ENCODE measurements at regions not wholly inside any gene's neighbourhood (a gene's known extent, or its start where the extent isn't known, plus 50 kb on each side); places are given as distances from the start of the nearest gene placed in this dataset.
A peak's percentile ranks its signal among the peaks of the same experiment; 100 is the strongest.
"Not testable (repeated sequence)": the region's sequence is repeated elsewhere in the genome, so short reads cannot be mapped to it uniquely, and the experiment has no call there.

DNA sequence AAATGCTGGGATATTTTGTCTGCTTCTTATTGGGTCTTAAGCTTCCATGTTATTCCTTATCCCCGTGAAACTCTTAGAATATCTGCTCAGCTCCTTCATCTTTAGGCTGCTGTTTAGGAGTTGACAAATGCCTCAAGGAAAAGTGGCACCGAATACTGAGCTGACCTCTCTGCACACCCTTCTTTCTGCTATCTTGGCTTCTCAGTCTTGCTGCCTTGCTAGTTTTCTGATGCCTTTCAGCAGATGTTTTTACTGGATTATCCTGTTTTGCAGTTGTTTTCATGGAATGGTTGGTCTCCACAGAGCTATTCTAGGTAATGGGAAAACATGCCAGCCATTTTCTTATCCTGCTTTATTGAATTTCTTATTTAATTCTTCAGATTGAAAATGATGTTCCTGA, 86.3 kb downstream of the GYPE start:
- Histone ChIP-seq H3K27ac (ENCODE audit: low read length) (no peak overlapping the region), H3K4me3 (ENCODE audit: low read length) (no peak overlapping the region)
- WGBS (ENCODE audit: insufficient coverage, low lambda C conversion rate): 83% methylated on average over 1 of the region's 2 CpGs

DNA sequence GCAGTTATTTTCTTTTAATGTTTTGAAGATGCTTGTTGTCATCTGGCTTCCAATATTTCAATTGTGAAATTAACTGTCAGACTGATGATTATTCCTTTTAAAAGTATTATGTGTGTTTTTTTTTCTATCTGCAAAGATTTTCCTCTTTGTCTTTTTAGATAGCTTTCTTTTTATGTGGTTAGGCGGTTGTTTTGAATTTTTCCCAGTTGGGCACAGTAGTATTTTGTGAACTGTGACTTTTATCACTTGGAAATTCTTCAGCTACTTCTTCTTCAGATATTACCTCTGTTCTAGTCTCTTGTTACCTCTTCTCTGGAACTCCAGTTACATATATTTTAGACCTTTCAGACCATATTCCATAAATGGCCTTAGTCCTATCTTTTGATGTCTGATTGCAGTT, 87.5 kb downstream of the GYPE start:
- not testable (repeated sequence) for DNase-seq; H3K4me3 ChIP-seq (ENCODE audit: low read length); H3K36me3 ChIP-seq (ENCODE audit: control insufficient read depth, insufficient read depth, low read length); H3K9me3 ChIP-seq (ENCODE audit: control insufficient read depth, low read depth, low read length); H3K27ac ChIP-seq (ENCODE audit: low read length); H3K27me3 ChIP-seq (ENCODE audit: control insufficient read depth, insufficient read depth, low read length); H3K4me1 ChIP-seq (ENCODE audit: control insufficient read depth, insufficient read depth, low read length)
- WGBS (ENCODE audit: insufficient coverage, low lambda C conversion rate): no CpG with 5 or more reads among the region's 1 CpG

More for the DNA sequence above, 86.3 kb downstream of the GYPE start:
- Histone ChIP-seq H3K27me3 (ENCODE audit: control insufficient read depth, insufficient read depth, low read length) (no peaks in the 10 kb centered on the region), H3K4me1 (ENCODE audit: control insufficient read depth, insufficient read depth, low read length) (no peaks in the 10 kb centered on the region), H3K9me3 (ENCODE audit: control insufficient read depth, low read depth, low read length) (no peaks in the 10 kb centered on the region), H3K36me3 (ENCODE audit: control insufficient read depth, insufficient read depth, low read length) (no peaks in the 10 kb centered on the region)
- no peak for DNase-seq

DNA sequence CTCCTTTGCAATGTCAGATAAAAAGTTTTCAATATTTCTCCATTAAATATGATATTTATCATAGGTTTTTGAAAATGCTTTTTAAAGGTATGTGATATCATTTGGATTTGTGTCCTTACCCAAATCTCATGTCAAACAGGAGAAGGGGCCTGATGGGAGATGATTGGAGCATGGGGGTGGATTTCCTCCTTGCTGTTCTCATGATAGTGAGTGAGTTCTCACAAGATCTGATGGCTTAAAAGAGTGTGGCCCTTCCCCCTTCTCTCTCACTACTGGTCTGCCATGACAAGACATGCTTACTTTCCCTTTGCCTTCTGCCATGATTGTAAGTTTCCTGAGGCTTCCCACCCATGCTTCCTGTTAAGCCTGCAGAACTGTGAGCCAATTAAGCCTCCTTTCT, 90.0 kb downstream of the GYPE start:
- not testable (repeated sequence) for H3K4me3 ChIP-seq (ENCODE audit: low read length); H3K4me1 ChIP-seq (ENCODE audit: control insufficient read depth, insufficient read depth, low read length); H3K36me3 ChIP-seq (ENCODE audit: control insufficient read depth, insufficient read depth, low read length); H3K27me3 ChIP-seq (ENCODE audit: control insufficient read depth, insufficient read depth, low read length); H3K27ac ChIP-seq (ENCODE audit: low read length); H3K9me3 ChIP-seq (ENCODE audit: control insufficient read depth, low read depth, low read length); DNase-seq

DNA sequence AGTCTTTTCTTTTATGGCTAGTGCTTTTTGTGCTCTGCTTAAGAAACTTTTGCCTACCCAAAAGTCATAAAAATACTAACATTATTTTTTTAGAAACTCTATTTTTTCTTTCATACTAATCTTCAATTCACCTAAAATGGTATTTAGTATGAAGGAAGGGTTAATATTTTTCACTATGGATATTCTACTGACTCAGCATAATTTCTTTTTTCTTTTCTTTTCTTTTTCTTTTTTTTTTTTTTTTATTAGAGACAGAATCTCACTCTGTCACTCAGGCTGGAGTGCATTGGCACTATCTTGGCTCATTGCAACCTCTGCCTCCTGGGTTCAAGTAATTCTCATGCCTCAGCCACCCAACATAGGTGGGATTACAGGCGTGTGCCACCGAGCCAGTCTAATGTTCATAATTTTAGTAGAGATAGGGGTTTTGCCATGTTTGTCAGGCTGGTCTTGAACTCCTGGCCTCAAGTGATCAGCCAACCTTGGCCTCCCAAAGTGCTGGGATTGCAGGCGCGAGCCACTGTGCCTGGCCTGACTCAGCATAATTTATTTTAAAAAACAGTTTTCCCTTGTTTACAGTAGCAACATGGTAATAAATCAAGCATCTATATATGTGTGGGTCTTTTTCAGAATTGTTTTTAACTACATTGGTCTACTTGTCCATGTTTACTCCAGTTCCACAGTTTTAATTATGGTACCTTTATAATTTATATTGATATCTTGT, 91.8 kb downstream of the GYPE start:
- H3K27me3 ChIP-seq (ENCODE audit: control insufficient read depth, insufficient read depth, low read length); H3K36me3 ChIP-seq (ENCODE audit: control insufficient read depth, insufficient read depth, low read length); H3K9me3 ChIP-seq (ENCODE audit: control insufficient read depth, low read depth, low read length); DNase-seq; H3K27ac ChIP-seq (ENCODE audit: low read length); H3K4me3 ChIP-seq (ENCODE audit: low read length); H3K4me1 ChIP-seq (ENCODE audit: control insufficient read depth, insufficient read depth, low read length): not testable (repeated sequence)
- WGBS (ENCODE audit: insufficient coverage, low lambda C conversion rate): no CpG with 5 or more reads among the region's 4 CpGs

DNA sequence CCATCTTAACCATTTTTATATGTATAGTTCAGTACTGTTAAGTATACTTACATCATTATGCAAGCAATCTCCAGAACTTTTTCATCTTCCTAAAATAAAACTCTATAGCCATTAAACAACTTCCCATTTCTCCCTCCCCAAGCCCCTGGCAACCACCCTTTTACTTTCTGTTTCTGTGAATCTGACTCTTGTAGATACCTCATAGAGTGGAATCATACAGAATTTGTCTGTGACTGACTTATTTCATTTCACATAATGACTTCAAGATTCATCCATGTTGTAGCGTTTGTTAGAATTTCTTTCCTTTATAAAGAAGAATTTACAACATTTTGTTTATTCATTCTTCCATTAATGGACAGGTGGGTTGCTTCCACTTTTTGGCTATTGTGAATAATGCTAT, 91.2 kb upstream of the FREM3 start:
- H3K4me3 ChIP-seq (ENCODE audit: low read length); H3K9me3 ChIP-seq (ENCODE audit: control insufficient read depth, low read depth, low read length); DNase-seq; H3K4me1 ChIP-seq (ENCODE audit: control insufficient read depth, insufficient read depth, low read length); H3K27ac ChIP-seq (ENCODE audit: low read length); H3K36me3 ChIP-seq (ENCODE audit: control insufficient read depth, insufficient read depth, low read length); H3K27me3 ChIP-seq (ENCODE audit: control insufficient read depth, insufficient read depth, low read length): not testable (repeated sequence)
- no CpG with 5 or more reads among the region's 1 CpG for WGBS (ENCODE audit: insufficient coverage, low lambda C conversion rate)

DNA sequence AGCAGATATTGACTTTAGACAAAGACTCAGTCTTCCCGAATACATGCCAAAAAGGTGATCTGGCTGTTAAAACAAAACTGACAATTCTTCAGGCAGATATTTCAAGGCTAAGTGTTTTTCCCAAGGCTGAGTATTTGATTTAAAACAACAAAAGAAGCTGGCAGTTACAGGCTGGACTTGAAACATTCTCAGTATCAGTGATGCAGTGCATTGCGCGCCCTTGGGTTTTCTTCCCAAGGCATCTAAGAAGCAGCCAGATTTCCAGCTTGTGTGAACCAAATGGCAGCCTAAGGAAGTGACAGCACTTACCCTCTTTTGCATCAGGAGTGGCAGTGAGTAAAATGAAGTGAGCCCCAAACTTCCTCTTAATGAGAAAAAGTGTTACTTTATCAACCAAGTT, 90.0 kb upstream of the FREM3 start:
- no CpG with 5 or more reads among the region's 3 CpGs for WGBS (ENCODE audit: insufficient coverage, low lambda C conversion rate)

DNA sequence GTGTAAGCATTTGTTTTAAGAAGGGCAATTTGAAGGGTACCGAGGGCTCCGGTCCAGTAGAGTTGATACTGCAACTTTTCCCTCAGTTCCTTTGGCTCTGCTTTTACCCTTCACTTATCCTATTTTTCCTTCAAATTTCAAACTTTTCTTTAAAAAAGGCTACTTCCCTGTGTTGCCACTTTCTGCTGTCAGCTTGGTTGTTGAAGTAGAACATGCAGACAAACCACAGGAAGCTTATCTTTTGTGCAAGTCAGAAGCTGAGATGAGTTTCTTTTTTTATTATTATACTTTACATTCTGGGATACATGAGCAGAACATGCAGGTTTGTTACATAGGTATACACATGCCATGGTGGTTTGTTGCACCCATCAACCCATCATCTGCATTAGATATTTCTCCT, 89.1 kb upstream of the FREM3 start:
- H3K4me1 ChIP-seq (ENCODE audit: control insufficient read depth, insufficient read depth, low read length); H3K4me3 ChIP-seq (ENCODE audit: low read length); H3K9me3 ChIP-seq (ENCODE audit: control insufficient read depth, low read depth, low read length); H3K36me3 ChIP-seq (ENCODE audit: control insufficient read depth, insufficient read depth, low read length); H3K27ac ChIP-seq (ENCODE audit: low read length); H3K27me3 ChIP-seq (ENCODE audit: control insufficient read depth, insufficient read depth, low read length); DNase-seq: not testable (repeated sequence)
- WGBS (ENCODE audit: insufficient coverage, low lambda C conversion rate): 82% methylated on average over 2 of the region's 2 CpGs

More for the DNA sequence above, 90.0 kb upstream of the FREM3 start:
- H3K27me3 ChIP-seq (ENCODE audit: control insufficient read depth, insufficient read depth, low read length); H3K36me3 ChIP-seq (ENCODE audit: control insufficient read depth, insufficient read depth, low read length); DNase-seq; H3K27ac ChIP-seq (ENCODE audit: low read length); H3K9me3 ChIP-seq (ENCODE audit: control insufficient read depth, low read depth, low read length); H3K4me3 ChIP-seq (ENCODE audit: low read length); H3K4me1 ChIP-seq (ENCODE audit: control insufficient read depth, insufficient read depth, low read length): not testable (repeated sequence)

DNA sequence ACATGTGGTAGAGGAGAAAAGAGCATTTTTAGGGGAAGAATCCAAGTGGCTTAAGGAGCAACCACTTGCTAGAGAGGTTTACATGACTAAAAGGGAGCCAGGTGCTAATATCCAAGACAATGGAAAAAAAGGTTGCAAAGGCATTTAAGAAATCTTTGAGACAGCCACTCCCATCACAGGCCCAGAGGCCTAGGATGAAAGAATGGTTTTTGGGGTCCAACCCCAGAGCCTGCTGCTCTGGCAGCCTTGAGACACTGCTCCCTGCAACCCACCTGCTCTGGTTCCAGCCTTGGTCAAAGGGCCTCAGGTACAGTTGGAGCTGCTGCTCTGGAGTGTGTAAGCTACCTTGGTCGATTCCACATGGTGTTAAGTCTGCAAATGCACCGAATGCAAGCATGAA, 84.1 kb upstream of the FREM3 start:
- Histone ChIP-seq H3K4me3 (ENCODE audit: low read length) (no peak overlapping the region), H3K27ac (ENCODE audit: low read length) (no peak overlapping the region), H3K4me1 (ENCODE audit: control insufficient read depth, insufficient read depth, low read length) (no peaks in the 10 kb centered on the region), H3K36me3 (ENCODE audit: control insufficient read depth, insufficient read depth, low read length) (no peaks in the 10 kb centered on the region), H3K27me3 (ENCODE audit: control insufficient read depth, insufficient read depth, low read length) (no peaks in the 10 kb centered on the region), H3K9me3 (ENCODE audit: control insufficient read depth, low read depth, low read length) (no peaks in the 10 kb centered on the region)
- no peak for DNase-seq
- WGBS (ENCODE audit: insufficient coverage, low lambda C conversion rate): no CpG with 5 or more reads among the region's 2 CpGs

DNA sequence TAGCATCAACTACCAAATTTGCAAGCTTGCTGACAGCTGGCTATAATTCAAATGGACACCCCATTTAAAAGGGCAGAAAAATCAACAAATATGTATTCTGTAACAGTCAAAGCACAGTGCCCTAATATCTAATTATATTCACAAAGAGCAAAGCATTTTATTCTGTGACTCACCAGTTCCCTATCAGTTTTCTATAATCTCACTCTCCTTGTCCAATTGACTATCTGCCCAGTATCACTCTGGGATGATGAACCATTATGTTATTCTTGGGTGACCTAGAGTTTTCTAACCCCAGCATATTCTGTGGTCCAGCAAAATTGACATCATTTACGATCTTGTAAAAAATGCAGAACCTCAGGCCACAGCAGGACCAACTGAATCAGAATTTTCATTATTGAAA, 82.0 kb upstream of the FREM3 start:
- H3K4me1 ChIP-seq (ENCODE audit: control insufficient read depth, insufficient read depth, low read length): no peaks in the 10 kb centered on the region
- H3K9me3 ChIP-seq (ENCODE audit: control insufficient read depth, low read depth, low read length): no peaks in the 10 kb centered on the region
- H3K27me3 ChIP-seq (ENCODE audit: control insufficient read depth, insufficient read depth, low read length): no peaks in the 10 kb centered on the region
- no peak overlapping the region for H3K27ac ChIP-seq (ENCODE audit: low read length)
- DNase-seq: no peak
- H3K36me3 ChIP-seq (ENCODE audit: control insufficient read depth, insufficient read depth, low read length): no peaks in the 10 kb centered on the region
- no CpG with 5 or more reads among the region's 1 CpG for WGBS (ENCODE audit: insufficient coverage, low lambda C conversion rate)
- no peak overlapping the region for H3K4me3 ChIP-seq (ENCODE audit: low read length)

DNA sequence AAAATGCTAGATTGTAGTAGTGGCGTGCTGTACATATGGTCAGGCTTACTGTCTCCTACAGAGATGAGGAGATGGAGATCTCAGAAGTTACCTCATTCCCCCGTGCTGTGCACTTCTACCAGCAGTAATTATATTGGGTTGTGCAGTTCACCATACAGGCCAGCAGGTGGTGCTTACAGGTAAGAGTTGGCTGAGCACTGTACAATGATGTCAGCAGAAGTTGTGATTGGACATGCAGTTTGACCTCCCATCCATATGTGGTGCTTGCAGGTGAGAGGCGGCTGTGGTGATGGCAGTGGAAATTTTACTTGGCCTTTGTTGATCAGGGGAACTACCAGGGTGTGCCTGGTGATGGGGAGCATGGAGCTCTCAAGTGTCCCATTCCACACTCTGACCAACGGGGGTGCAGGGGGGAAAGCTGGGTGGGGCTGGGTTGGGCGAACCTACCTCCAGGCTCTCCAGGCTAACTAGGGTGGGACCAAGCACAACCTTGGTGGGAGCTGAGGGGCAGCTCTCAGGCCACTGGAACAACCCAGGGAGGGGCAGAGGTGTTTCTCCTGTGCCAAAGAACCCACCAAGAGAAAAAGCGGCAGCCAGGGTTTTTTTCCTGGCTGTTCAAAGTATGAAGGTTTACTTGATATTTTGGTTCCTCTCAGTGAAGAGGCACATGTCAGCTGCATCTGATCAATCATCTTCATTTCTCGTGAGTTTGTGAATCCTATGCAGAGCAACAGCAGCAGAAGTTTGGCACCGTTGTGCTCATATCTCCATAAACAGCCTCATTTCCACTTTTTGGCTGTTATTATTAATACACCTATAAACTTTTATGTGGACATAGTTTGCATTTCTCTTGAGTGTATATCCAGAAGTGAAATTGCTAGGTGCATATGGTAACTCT, 73.8 kb upstream of the FREM3 start:
- no peaks in the 10 kb centered on the region for H3K4me1 ChIP-seq (ENCODE audit: control insufficient read depth, insufficient read depth, low read length)
- peak; percentile 12 to 15 for DNase-seq
- no peak overlapping the region for H3K4me3 ChIP-seq (ENCODE audit: low read length)
- WGBS (ENCODE audit: insufficient coverage, low lambda C conversion rate): 90% methylated on average over 2 of the region's 8 CpGs
- H3K27me3 ChIP-seq (ENCODE audit: control insufficient read depth, insufficient read depth, low read length): no peaks in the 10 kb centered on the region
- no peak overlapping the region for H3K27ac ChIP-seq (ENCODE audit: low read length)
- H3K36me3 ChIP-seq (ENCODE audit: control insufficient read depth, insufficient read depth, low read length): no peaks in the 10 kb centered on the region
- no peaks in the 10 kb centered on the region for H3K9me3 ChIP-seq (ENCODE audit: control insufficient read depth, low read depth, low read length)

DNA sequence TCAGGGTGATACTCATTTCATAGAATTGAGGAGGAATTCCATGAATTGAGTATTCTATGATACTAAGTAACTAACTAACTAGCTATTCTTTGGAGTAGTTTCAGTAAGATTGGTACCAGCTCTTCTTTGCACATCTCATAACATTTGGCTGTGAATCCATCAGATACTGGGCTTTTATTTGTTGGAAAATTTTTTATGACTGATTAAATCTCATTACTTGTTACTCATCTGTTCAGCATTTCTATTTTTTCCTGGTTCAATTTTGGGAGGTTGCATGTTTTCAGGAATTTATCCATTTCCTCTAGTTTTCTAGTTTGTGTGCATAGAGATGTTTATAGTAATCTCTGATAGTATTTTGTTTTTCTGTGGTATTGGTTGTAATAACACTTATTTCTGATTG, 70.8 kb upstream of the FREM3 start:
- no peaks in the 10 kb centered on the region for H3K9me3 ChIP-seq (ENCODE audit: control insufficient read depth, low read depth, low read length)
- H3K27ac ChIP-seq (ENCODE audit: low read length): no peak overlapping the region
- H3K27me3 ChIP-seq (ENCODE audit: control insufficient read depth, insufficient read depth, low read length): no peaks in the 10 kb centered on the region
- H3K4me1 ChIP-seq (ENCODE audit: control insufficient read depth, insufficient read depth, low read length): no peaks in the 10 kb centered on the region
- no peak overlapping the region for H3K4me3 ChIP-seq (ENCODE audit: low read length)
- no peaks in the 10 kb centered on the region for H3K36me3 ChIP-seq (ENCODE audit: control insufficient read depth, insufficient read depth, low read length)
- no peak for DNase-seq

Data from large intestine (tissue), 3 donors.